Neural cell (in vitro differentiated cells): ENCODE measurements at regions not wholly inside any gene's neighbourhood (a gene's known extent, or its start where the extent isn't known, plus 50 kb on each side); places are given as distances from the start of the nearest gene placed in this dataset.

Source experiments
- CTCF ChIP-seq: fragments of 450-650 bp; IDR thresholded peaks from 2 replicates; pipeline ENCODE4 v1.5.1; 2014; ENCODE audit warnings: antibody characterized with exemption, mild to moderate bottlenecking, moderate library complexity; ENCODE audit not compliant: poor library complexity, severe bottlenecking
- EZH2 ChIP-seq: fragments of 200-600, 300-800 bp; shearing (Covaris generic), sonication (generic); IDR thresholded peaks from 2 replicates; pipeline ENCODE4 v1.6.1; 2014; ENCODE audit warnings: antibody characterized with exemption, low read length, borderline replicate concordance, mild to moderate bottlenecking; ENCODE audit not compliant: insufficient read depth, poor library complexity, severe bottlenecking
- MXI1 ChIP-seq: fragments of 450-650 bp; conservative IDR thresholded peaks from 2 replicates; pipeline ENCODE4 v1.6.1; 2014; ENCODE audit warnings: antibody characterized with exemption, mild to moderate bottlenecking; ENCODE audit not compliant: poor library complexity, severe bottlenecking
- POLR2AphosphoS5 ChIP-seq: IDR thresholded peaks from 2 replicates; pipeline ENCODE4 v1.6.1; 2012
- RAD21 ChIP-seq: fragments of 450-650 bp; conservative IDR thresholded peaks from 2 replicates; pipeline ENCODE4 v1.6.1; 2014; ENCODE audit warnings: antibody characterized with exemption, mild to moderate bottlenecking, moderate library complexity
- REST ChIP-seq: IDR thresholded peaks from 2 replicates; pipeline ENCODE4 v1.6.1; 2012; ENCODE audit warnings: borderline replicate concordance

GRCh38 chr5:22964632-22965031 lies 111.5 kb upstream of the CDH12 start:
- TF ChIP-seq CTCF (no peak), MXI1 (no peak), POLR2AphosphoS5 (no peak), RAD21 (no peak), EZH2 (no peak), REST (no peak)
